NCI-H1048 (cell line): ENCODE measurements at regions not wholly inside any gene's neighbourhood (a gene's known extent, or its start where the extent isn't known, plus 50 kb on each side); places are given as distances from the start of the nearest gene placed in this dataset.

Source experiments
- DNase-seq: peaks from one replicate; lab custom pipeline; 2025; lab: John Stamatoyannopoulos, UW

- no peak for DNase-seq
These were observed 113.3 kb downstream of the LINC00237 start for GRCh38 chr20:20992686-20993360.

GRCh38 chr20:20992277-20992676, 113.9 kb downstream of the LINC00237 start:
- DNase-seq = no peak

GRCh38 chr20:20989081-20989480, 117.1 kb downstream of the LINC00237 start:
- no peak for DNase-seq

GRCh38 chr20:20979934-20980333, 126.2 kb downstream of the LINC00237 start:
- DNase-seq = no peak

GRCh38 chr20:20977786-20978185, 128.4 kb downstream of the LINC00237 start:
- no peak for DNase-seq

DNA sequence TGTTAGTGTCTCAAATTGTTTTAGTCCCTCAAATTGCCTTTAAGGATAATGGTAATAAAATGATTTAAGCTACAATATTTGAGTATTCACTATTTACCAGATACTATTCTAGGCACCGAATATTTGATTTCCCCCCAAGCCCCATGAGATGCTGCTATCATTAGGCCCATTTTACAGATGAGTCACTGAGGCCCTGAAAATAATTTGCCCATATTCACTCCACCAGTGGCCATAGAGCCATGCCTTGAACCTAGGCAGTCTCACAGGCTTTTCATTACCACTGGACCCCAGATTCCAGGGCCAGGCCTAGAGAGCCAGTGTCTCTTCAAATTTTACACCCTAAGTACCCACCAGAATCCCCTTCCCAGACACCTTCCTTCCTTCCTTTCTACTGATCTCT, 133.7 kb downstream of the LINC00237 start:
- DNase-seq = no peak

GRCh38 chr20:20971810-20972209, 134.3 kb downstream of the LINC00237 start:
- no peak for DNase-seq

DNA sequence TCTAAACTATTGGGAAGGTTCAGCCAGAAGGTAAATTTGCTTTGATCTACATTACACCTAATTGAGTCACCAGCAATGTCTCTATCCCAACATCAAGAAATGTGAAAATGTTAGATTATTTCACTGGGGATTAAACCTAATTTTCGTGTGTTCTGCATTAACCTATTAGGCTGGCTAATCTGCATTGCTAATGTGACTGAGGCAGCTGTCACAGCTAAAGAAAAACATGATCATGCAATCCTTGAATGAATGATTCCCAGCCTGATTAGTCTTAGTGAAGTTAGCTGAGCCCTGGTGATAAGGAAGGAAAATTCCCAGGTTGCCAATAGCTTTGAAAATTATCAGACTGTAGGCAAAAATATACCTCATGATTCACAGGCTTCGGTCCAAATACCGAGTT, 135.3 kb downstream of the LINC00237 start:
- DNase-seq = no peak

DNA sequence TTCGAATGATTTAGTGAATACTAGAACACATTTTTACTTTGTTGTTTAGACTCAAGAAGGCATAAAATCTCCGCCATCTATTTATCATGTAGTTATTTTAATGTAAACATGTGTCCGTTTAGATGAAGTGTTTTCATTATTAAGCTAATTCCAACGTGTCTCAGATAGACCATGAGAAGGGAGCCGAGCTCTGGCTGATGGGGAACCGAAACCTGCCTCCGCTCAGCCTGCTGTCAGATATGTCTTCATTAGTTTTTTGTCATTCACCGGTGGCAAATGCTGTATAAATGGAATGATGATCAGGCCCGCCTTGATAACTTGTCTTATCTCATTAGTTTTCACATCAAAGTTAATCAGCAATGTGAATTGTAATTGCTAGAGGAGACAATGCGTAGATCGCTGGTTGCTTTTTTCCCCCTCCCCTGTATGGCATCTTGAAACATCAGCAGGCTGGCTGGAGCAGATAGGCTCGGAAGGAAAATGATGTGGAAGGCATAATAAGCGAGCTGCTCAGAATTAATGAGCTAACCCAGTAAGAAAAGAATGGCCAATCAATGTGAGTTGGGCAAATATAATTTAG, 136.4 kb downstream of the LINC00237 start:
- DNase-seq = no peak

DNA sequence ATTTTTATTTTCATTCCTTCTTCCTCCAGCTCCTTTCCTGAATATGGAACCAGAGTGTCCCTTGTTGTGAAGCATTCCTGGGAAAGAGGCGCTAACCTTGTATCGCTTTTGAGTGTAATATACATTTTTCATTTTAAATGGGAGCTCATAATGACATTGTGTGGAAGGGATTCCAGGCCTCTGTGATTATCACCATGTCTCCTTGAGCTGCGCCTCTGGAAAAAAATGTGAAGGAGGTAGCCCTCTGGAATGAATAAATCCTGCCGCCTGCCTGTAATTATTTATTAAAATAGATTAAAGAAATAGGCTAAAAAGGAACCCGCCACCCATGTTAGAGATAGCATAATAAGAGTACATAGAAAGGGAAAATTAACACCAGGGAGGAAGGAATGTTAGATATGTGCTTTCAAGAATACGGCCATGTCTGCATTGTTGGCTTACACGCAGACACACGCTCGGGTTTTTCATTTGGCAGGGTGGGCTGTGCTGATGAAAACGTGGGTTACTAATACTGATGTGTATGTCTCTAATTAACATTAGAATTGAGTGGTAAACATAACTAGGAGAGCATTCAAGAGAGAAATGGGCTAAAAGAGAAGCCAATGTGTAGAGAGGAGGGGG, 138.5 kb downstream of the LINC00237 start:
- no peak for DNase-seq

DNA sequence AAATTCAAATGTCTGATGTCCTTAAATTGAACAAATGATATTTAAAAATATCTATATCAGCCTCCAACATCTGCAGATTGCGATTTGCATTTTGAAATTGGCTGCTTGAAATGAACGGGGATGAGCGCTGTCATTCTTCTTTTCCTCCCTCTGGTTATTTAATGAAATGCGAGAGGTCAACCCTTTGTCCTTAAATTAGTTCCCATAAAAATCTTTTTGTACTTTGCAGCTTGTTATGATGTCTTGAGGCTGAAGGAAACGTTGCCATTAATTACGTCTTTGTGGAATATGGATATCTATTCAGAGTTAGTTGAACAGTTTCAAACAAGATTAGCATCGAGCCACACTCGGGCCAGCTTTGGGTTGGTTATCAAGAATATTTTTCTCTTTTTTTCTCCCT, 140.0 kb downstream of the LINC00237 start:
- DNase-seq = no peak

DNA sequence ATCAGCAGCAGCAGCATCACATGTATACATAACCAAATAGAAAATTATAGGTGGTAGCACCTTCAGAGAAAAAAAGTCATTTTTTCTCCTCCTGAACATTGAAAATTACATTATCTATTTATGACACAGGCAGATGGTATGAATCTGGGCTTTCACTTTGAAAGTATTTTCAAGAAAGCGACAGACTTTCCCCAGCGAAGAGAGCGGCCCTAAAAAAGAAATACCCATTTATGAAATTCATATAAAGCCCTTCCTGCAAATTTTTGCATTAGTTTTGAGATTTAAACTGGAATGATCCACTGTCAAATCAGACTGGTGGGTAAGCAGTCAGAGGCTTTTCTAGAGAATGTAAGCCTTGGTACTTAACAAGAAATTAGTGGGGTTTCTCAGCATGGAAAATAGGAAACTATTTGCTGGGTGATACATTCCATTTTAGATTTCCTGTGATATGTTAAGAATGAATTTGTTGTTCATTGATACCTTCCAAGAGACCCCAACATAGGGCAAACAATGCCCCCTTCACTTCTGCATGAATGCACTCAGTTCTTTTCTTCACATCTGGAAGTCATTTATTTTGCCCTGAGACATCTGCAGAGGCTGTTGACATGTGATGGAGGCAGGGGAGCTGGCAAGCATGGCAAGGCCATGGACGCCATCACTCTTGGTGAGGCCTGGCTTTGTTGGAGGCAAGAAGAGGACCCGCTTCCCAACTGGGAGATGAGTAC, 147.0 kb downstream of the LINC00237 start:
- DNase-seq = no peak

- no peak for DNase-seq
These were observed 149.6 kb downstream of the LINC00237 start for GRCh38 chr20:20956513-20956931.

- no peak for DNase-seq
These were observed 150.3 kb downstream of the LINC00237 start for GRCh38 chr20:20955892-20956291.

- DNase-seq = no peak
These were observed 152.2 kb downstream of the LINC00237 start for GRCh38 chr20:20953738-20954618.

DNA sequence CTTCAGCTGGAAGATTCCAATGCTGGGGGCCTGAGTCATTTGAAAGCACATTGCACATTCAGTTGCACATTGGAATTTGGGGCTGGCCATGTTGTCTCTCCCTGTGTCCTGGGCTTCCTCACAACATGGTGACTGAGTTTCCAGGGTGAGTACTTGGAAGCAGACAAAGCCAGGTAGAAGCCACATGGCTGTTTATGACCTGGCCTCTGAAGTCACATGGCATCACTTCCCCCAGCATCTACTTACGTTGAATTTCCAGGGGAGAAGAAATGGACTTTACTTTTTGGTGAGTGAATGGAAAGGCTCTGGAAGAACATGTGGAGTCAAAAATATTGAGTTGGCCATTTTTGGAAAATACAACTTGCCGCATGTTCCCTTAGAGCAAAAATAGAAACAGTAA, 155.5 kb downstream of the LINC00237 start:
- no peak for DNase-seq

DNA sequence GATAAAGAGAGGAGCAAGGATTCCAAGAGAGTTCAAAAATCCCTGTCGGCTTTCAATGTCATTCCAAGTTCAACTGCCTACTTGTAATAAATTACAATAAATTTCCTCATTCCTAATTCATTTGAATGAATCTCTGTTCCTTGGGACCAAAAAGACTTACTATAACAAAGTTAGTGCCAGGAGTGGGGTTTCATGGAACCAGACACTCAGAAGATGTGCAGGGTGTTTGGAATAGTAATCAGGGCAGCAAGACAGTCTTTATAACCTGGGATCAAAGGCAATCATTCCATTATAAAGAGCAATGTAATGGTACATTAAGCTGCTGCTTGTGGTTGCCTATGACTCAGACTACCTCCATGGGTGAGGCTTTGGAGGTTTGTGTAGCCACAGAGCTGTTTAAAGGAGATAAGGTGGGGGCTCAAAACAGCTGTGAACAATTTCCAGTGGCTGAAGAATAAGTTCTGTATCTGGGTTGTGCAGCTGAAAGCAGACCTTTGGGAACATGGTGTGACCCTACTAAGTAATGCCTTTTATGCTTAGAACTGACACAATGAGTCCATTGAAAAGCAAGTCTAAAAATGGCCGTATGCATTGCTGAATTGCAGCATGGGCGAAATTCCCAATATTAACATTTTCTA, 159.9 kb downstream of the LINC00237 start:
- DNase-seq = no peak

DNA sequence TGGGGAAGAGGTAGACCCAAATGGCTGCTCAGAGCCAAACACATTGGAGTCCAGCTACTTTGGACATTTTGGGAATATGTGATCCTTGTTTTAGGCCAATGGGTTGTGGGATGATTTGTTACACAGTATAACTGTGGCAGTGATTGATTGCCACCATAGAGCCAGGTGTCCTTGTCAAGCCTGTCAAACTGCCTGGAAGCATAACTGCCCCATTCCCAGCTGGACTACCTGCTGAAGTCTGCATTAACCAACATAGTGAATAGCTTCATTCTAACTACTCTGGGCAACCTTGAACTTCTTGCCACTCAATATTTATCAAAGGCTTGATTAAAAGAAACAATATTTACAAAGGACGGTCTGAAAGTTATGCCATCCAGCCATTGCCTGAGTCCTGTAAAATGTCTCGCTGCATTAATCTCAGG, 164.7 kb downstream of the LINC00237 start:
- DNase-seq = no peak

GRCh38 chr20:20939006-20939405, 167.2 kb downstream of the LINC00237 start:
- no peak for DNase-seq

DNA sequence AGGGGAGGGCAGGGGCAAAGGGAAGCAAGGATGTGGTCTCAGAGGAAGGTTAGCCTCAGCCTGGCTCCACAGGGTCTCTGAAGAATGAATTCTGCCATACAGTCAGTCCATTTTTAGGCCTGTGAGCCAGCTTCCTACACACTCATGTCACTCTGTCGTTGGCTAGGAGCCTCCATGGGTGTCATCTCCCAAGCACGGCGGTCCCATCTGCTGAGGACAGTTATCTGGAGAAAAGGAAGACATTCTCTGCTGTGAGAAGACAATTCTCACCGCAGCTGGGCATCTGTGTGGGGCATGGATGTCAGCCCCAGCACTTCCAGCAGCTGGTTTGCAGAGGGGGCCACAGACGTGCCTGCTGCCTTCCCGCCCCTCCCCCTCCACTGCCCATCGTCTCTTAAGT, 167.6 kb downstream of the LINC00237 start:
- DNase-seq = no peak

DNA sequence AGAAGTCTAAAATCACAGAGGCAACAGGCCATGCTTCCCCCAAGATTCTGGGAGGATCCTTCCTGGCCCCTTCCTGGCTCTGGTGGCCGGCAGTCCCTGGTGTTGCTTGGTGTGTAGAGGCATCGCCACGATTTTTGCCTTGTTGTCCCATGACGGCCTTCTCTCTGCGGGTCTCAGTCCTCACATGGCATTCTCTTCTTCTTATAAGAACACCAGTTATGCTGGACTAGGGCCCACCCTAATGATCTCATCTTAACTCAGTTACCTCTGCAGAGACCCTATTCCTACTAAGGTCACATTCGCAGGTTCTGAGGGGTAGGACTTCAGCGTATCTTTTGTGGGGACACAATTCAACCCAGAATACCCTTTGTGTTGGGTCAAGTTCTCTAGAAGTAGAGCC, 168.0 kb downstream of the LINC00237 start:
- no peak for DNase-seq
